ENCODE measurements at regions not wholly inside any gene's neighbourhood (a gene's known extent, or its start where the extent isn't known, plus 50 kb on each side); places are given as distances from the start of the nearest gene placed in this dataset.

- TF ChIP-seq CTCF (IDR thresholded peaks at IDR 0.05), result no peak
- no peak for TF ChIP-seq POLR2A (IDR thresholded peaks at IDR 0.05)
- TF ChIP-seq EP300 (IDR thresholded peaks at IDR 0.05), result no peak
These were observed 218.9 kb upstream of the SETMAR start for GRCh38 chr3:4084271-4084670.

Measured in tibial nerve (tissue), 4 donors.